PC-9 (cell line): ENCODE measurements at regions not wholly inside any gene's neighbourhood (a gene's known extent, or its start where the extent isn't known, plus 50 kb on each side); places are given as distances from the start of the nearest gene placed in this dataset.
"Not testable (repeated sequence)": the region's sequence is repeated elsewhere in the genome, so short reads cannot be mapped to it uniquely, and the experiment has no call there.

ENCODE experiments used
- EZH2 ChIP-seq: fragments of 200-600 bp; sonication (generic); IDR thresholded peaks from 2 replicates; pipeline ENCODE4 v1.8.0; 2017; ENCODE audit warnings: antibody characterized with exemption, low read depth
- TF ChIP-seq, protein P1 (sequence below): fragments of 200-600 bp; sonication (generic); conservative IDR thresholded peaks from 2 replicates; pipeline ENCODE4 v1.6.1; 2017; ENCODE audit warnings: mixed run types, antibody characterized with exemption, mild to moderate bottlenecking, moderate library complexity

DNA sequence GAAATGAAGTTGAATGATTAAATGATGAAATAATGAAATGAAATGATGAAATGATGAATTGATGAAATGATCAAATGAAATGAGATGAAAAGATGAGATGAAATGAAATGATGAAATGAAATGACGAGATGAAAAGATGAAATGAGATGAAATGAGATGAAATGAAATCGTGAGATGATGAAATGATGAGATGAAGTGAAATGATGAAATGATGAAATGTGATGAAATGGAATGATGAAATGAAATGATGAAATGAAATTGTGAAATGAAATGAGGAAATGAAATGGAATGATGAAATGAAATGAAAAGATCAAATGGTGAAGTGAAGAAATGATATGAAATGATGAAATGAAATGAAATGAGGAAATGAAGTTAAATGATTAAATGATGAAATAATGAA lies 468.7 kb downstream of the FAM72C start:
- TF ChIP-seq, protein P1, sequence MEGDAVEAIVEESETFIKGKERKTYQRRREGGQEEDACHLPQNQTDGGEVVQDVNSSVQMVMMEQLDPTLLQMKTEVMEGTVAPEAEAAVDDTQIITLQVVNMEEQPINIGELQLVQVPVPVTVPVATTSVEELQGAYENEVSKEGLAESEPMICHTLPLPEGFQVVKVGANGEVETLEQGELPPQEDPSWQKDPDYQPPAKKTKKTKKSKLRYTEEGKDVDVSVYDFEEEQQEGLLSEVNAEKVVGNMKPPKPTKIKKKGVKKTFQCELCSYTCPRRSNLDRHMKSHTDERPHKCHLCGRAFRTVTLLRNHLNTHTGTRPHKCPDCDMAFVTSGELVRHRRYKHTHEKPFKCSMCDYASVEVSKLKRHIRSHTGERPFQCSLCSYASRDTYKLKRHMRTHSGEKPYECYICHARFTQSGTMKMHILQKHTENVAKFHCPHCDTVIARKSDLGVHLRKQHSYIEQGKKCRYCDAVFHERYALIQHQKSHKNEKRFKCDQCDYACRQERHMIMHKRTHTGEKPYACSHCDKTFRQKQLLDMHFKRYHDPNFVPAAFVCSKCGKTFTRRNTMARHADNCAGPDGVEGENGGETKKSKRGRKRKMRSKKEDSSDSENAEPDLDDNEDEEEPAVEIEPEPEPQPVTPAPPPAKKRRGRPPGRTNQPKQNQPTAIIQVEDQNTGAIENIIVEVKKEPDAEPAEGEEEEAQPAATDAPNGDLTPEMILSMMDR: not testable (repeated sequence)
- TF ChIP-seq EZH2: not testable (repeated sequence)
